ENCODE measurements at regions not wholly inside any gene's neighbourhood (a gene's known extent, or its start where the extent isn't known, plus 50 kb on each side); places are given as distances from the start of the nearest gene placed in this dataset.
"Not testable (repeated sequence)": the region's sequence is repeated elsewhere in the genome, so short reads cannot be mapped to it uniquely, and the experiment has no call there.

DNA sequence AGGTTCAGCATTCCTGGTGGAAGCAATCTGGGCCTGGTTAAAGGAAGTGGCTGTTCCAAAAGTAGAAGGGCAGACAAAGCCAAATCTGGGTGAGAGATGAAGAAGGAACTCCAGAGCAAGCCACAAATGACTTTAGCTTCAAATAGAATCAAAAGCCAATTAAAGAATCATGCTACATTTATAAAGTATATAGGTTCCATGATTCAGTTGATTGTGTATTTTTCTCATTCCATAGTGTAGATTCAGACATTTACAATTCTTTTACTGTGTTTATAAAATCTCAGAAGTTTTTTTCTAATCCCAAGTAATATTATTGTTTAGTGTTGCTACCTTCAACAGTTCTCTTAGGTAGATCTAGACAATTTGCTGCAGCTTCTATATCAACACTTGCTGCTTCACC, 262.0 kb downstream of the PLK2 start:
- no peak for DNase-seq

- DNase-seq: no peak
Observed at GRCh38 chr5:58191443-58191842, 268.4 kb downstream of the PLK2 start.

- DNase-seq: no peak
Observed at GRCh38 chr5:58188262-58188651, 271.6 kb downstream of the PLK2 start.

- no peak for DNase-seq
Observed at GRCh38 chr5:58187432-58188261, 272.2 kb downstream of the PLK2 start.

GRCh38 chr5:58185801-58186200, 274.1 kb downstream of the PLK2 start:
- DNase-seq: no peak

GRCh38 chr5:58185397-58185796, 274.5 kb downstream of the PLK2 start:
- DNase-seq: no peak

DNA sequence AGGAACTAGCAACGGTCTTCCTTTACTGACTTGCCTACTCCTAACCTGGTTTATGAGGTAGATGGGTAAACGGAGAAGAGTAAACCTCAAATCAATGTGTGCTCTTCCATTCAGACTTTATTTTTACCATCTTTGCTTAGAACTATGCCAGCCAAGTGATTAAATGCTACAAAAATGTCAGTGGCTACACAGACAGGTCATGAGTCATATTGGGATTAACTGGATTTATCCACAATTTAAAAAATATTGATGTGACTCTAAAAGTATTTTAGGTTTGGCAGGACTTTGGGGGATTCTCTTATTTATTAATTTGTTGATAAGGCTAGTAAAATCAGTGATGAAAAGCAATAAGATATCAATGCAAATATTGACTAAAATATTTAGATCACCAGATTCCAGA, 275.0 kb downstream of the PLK2 start:
- DNase-seq: no peak

- DNase-seq: no peak
Observed at GRCh38 chr5:58183786-58184085, 276.1 kb downstream of the PLK2 start.

GRCh38 chr5:58183078-58183785, 276.7 kb downstream of the PLK2 start:
- DNase-seq: no peak

DNA sequence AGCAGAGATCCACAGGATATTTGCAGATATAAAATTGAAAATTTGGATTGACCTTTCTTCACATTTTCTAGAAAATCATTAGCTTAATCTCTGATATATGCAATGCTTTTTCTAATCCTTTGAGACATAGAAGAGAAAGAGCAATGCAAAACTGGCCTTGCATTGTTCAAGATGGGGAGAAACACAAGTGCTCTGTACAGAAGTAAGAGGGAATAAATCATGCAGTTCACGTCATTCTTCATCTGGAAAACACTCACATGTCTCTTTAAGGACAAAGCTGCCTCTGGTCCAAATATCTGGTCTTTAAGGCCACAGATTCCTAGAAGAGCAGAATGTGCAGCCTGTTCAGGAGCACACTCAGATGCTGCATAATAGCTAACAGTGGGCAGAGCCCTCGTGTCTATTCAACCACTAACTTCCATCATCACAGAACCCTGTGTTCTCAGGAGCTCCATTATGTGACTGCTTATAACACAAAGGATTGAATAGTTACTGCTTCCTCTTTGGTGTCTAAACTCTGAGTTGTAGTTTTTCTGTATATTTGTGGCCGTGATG, 277.5 kb downstream of the PLK2 start:
- DNase-seq: peak in 1 of 14 donors; percentile 3

DNA sequence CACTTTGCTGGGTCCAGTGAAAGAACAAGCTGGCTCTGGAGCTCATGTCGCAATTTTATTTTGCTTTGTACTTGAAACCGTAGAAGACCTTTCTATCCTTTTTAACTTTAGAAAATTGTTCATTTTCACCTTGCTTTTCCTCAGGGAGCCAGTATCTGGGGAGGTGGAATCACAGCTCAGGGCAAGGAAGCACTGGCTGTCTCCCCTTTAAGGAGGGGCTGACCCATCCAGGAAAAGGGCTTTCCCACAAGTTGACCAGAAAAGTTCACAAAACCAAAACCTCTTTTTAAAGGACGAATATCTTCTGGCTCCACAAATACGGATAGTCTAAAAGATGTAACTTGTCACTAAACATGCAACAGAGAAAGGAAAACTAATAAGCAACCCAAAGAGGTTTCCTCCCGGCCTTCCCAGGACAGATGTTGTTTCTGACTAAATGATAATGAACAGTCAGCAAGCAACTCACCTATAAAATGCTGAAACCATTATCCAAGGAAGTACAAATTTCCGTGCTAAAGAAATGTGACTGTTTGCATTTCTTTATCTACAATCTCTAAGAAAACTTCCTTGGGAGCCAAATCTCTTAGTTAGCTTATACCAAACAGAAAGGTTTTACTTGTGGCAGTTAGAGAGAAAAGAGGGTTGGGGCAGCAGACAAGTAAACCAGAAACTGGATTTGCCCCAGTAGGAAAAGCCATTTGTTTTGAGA, 278.2 kb downstream of the PLK2 start:
- DNase-seq: no peak

DNA sequence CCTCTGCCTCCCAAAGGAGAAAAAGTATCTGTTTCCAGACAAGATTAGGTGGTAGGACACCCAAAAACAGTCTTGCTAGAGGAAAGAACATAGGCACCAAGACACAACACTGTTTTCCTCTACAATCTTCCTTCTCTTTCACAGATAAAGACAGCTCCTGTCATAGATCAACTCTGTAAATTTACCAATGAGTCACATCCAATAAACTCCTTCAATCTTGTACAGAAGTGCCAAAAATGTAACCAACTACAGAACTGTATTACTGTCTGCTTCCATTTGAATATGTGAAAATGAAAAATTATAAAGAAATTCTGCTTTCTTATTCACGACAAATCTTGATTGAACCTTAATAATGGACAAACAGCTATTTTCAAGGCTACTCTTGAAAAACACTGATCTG, 286.9 kb downstream of the PLK2 start:
- no peak for DNase-seq

- DNase-seq: no peak
Observed at GRCh38 chr5:58165152-58165551, 294.7 kb downstream of the PLK2 start.

DNA sequence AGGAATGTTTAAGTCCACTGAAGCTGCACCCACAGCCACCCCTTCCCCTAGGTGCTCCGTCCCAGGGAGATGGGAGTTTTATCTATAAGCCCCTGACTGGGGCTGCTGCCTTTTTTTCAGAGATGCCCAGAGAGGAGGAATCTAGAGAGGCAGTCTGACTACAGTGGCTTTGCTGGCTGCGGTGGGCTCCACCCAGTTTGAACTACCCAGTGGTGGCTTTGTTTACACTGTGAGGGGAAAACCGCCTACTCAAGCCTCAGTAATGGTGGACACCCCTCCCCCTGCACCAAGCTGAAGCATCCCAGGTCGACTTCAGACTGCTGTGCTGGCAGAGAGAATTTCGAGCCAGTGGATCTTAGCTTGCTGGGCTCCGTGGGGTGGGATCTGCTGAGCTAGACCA, 298.0 kb downstream of the PLK2 start:
- not testable (repeated sequence) for DNase-seq

- peak in 1 of 14 donors; percentile 6 for DNase-seq
Observed at GRCh38 chr5:58156973-58157701, 302.7 kb downstream of the PLK2 start.

DNA sequence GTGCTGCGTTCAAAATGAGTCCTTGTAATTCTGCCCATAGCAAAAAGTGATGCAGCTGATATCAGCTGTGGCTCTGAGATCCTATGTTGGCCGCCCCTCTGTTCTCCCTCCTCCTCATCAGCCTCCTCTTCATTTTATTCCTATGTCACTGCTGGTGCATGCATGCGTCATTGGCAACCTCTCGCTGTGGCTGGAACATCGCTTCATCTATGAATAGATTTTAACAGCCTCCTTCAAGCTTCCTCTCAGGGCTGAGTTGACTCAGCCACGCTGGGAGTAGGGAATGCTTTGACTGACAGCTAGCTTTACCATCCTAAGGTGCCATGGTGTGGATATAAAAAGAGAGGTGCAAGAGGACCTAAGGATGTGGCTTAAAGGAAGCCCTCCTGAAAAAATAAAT, 303.5 kb downstream of the PLK2 start:
- no peak for DNase-seq

- no peak for DNase-seq
Observed at GRCh38 chr5:58153255-58153654, 306.6 kb downstream of the PLK2 start.

DNA sequence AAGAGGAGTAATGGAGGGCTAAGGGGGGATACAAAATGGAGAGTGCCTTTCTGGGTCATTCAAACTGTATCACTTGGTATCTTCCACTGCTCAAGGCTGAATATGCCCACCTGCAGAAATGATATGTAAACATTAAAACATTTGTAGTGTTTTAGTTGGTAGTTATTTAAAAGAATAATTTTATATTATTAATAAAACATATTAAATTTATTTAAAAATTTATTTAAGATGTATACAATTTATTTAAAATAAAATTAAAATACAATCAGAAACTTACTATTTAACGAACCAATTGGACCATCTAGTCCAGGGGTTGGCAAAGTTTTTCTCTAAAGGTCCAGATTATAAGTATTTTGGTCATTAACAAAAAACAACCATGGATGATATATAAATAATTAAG, 308.5 kb downstream of the PLK2 start:
- DNase-seq: no peak

GRCh38 chr5:58150926-58151325, 309.0 kb downstream of the PLK2 start:
- no peak for DNase-seq

GRCh38 chr5:58149746-58150145, 310.1 kb downstream of the PLK2 start:
- no peak for DNase-seq

- no peak for DNase-seq
Observed at GRCh38 chr5:58149345-58149744, 310.5 kb downstream of the PLK2 start.

GRCh38 chr5:58148254-58148775, 311.6 kb downstream of the PLK2 start:
- DNase-seq: no peak

Measured in C1 segment of cervical spinal cord (tissue), 14 donors.